Liver (tissue), 3 donors: ENCODE measurements at regions not wholly inside any gene's neighbourhood (a gene's known extent, or its start where the extent isn't known, plus 50 kb on each side); places are given as distances from the start of the nearest gene placed in this dataset.

Experiments
- GABPA ChIP-seq, 2 donors: IDR thresholded peaks in 1 of 2; conservative IDR thresholded peaks in 1 of 2; 2 replicates each; pipeline ENCODE4 v1.6.1; 2016; ENCODE audit warnings: antibody characterized with exemption in 2 of 2, mild to moderate bottlenecking in 1 of 2, moderate library complexity in 1 of 2
- JUND ChIP-seq, 2 donors: IDR thresholded peaks; 2 replicates each; pipeline ENCODE4 v1.6.1; 2016; ENCODE audit warnings: antibody characterized with exemption in 2 of 2
- RAD21 ChIP-seq, 2 donors: IDR thresholded peaks; 2 replicates each; pipeline ENCODE4 v1.6.1; 2016; ENCODE audit warnings: antibody characterized with exemption in 2 of 2, mild to moderate bottlenecking in 2 of 2
- SP1 ChIP-seq: IDR thresholded peaks from 2 replicates; pipeline ENCODE4 v1.6.1; 2018; ENCODE audit warnings: antibody characterized with exemption, mild to moderate bottlenecking
- TAF1 ChIP-seq: conservative IDR thresholded peaks from 2 replicates; pipeline ENCODE4 v1.6.1; 2016; ENCODE audit warnings: antibody characterized with exemption, mild to moderate bottlenecking
- YY1 ChIP-seq: IDR thresholded peaks from 2 replicates; pipeline ENCODE4 v1.6.1; 2016; ENCODE audit warnings: antibody characterized with exemption, mild to moderate bottlenecking
- TF ChIP-seq, protein P1 (sequence below): fragments of 150-350 bp; IDR thresholded peaks from 2 replicates; pipeline ENCODE4 v1.5.1; 2017; ENCODE audit warnings: improper control_type of control experiment, low read depth, low read length; ENCODE audit not compliant: missing input control
- TF ChIP-seq, protein P2 (sequence below): IDR thresholded peaks from 2 replicates; pipeline ENCODE4 v1.6.1; 2016; ENCODE audit warnings: antibody characterized with exemption
- TF ChIP-seq, protein P3 (sequence below): IDR thresholded peaks from 2 replicates; pipeline ENCODE4 v1.6.1; 2016; ENCODE audit warnings: antibody characterized with exemption, mild to moderate bottlenecking
- TF ChIP-seq, protein P4 (sequence below): IDR thresholded peaks from 2 replicates; pipeline ENCODE4 v1.6.1; 2016; ENCODE audit warnings: antibody characterized with exemption
- TF ChIP-seq, protein P5 (sequence below): IDR thresholded peaks from 2 replicates; pipeline ENCODE4 v1.6.1; 2016; ENCODE audit warnings: antibody characterized with exemption
- donor health status: healthy.
- donor health status: healthy.

DNA sequence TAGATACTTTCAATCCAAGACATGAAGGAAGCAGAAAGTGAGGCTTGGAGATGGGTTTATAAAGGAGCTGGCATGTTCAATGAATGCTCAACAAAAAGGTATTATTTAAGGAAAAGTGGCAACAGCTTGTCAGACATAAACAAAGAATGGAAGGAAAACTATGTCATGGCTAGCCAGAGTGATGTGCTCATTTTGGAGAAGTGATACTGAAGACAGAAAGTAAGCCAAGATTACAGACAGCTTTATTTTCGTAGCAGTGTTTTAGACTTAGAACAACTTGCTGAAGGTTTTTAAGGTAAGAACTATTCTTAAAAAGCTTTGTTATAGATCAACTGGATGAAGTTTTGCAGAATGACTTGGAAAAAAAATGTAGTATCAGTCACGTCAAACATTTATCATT is 160.5 kb upstream of the FERD3L start:
- TF ChIP-seq, protein P1, sequence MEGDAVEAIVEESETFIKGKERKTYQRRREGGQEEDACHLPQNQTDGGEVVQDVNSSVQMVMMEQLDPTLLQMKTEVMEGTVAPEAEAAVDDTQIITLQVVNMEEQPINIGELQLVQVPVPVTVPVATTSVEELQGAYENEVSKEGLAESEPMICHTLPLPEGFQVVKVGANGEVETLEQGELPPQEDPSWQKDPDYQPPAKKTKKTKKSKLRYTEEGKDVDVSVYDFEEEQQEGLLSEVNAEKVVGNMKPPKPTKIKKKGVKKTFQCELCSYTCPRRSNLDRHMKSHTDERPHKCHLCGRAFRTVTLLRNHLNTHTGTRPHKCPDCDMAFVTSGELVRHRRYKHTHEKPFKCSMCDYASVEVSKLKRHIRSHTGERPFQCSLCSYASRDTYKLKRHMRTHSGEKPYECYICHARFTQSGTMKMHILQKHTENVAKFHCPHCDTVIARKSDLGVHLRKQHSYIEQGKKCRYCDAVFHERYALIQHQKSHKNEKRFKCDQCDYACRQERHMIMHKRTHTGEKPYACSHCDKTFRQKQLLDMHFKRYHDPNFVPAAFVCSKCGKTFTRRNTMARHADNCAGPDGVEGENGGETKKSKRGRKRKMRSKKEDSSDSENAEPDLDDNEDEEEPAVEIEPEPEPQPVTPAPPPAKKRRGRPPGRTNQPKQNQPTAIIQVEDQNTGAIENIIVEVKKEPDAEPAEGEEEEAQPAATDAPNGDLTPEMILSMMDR = no peak
- TF ChIP-seq SP1 = no peak
- TF ChIP-seq, protein P2, sequence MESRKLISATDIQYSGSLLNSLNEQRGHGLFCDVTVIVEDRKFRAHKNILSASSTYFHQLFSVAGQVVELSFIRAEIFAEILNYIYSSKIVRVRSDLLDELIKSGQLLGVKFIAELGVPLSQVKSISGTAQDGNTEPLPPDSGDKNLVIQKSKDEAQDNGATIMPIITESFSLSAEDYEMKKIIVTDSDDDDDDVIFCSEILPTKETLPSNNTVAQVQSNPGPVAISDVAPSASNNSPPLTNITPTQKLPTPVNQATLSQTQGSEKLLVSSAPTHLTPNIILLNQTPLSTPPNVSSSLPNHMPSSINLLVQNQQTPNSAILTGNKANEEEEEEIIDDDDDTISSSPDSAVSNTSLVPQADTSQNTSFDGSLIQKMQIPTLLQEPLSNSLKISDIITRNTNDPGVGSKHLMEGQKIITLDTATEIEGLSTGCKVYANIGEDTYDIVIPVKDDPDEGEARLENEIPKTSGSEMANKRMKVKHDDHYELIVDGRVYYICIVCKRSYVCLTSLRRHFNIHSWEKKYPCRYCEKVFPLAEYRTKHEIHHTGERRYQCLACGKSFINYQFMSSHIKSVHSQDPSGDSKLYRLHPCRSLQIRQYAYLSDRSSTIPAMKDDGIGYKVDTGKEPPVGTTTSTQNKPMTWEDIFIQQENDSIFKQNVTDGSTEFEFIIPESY = no peak
- TF ChIP-seq, protein P3, sequence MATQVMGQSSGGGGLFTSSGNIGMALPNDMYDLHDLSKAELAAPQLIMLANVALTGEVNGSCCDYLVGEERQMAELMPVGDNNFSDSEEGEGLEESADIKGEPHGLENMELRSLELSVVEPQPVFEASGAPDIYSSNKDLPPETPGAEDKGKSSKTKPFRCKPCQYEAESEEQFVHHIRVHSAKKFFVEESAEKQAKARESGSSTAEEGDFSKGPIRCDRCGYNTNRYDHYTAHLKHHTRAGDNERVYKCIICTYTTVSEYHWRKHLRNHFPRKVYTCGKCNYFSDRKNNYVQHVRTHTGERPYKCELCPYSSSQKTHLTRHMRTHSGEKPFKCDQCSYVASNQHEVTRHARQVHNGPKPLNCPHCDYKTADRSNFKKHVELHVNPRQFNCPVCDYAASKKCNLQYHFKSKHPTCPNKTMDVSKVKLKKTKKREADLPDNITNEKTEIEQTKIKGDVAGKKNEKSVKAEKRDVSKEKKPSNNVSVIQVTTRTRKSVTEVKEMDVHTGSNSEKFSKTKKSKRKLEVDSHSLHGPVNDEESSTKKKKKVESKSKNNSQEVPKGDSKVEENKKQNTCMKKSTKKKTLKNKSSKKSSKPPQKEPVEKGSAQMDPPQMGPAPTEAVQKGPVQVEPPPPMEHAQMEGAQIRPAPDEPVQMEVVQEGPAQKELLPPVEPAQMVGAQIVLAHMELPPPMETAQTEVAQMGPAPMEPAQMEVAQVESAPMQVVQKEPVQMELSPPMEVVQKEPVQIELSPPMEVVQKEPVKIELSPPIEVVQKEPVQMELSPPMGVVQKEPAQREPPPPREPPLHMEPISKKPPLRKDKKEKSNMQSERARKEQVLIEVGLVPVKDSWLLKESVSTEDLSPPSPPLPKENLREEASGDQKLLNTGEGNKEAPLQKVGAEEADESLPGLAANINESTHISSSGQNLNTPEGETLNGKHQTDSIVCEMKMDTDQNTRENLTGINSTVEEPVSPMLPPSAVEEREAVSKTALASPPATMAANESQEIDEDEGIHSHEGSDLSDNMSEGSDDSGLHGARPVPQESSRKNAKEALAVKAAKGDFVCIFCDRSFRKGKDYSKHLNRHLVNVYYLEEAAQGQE = no peak
- no peak for TF ChIP-seq RAD21 (IDR thresholded peaks at IDR 0.05)
- TF ChIP-seq JUND (IDR thresholded peaks at IDR 0.05) = no peak
- TF ChIP-seq GABPA (IDR thresholded peaks at IDR 0.05 in 1 of 2, conservative IDR thresholded peaks at IDR 0.05 in 1 of 2) = no peak
- TF ChIP-seq, protein P4, sequence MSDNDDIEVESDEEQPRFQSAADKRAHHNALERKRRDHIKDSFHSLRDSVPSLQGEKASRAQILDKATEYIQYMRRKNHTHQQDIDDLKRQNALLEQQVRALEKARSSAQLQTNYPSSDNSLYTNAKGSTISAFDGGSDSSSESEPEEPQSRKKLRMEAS = no peak
- TF ChIP-seq YY1 = no peak
- TF ChIP-seq, protein P5, sequence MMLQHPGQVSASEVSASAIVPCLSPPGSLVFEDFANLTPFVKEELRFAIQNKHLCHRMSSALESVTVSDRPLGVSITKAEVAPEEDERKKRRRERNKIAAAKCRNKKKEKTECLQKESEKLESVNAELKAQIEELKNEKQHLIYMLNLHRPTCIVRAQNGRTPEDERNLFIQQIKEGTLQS = no peak
- no peak for TF ChIP-seq TAF1
